ENCODE measurements at regions not wholly inside any gene's neighbourhood (a gene's known extent, or its start where the extent isn't known, plus 50 kb on each side); places are given as distances from the start of the nearest gene placed in this dataset.

DNA sequence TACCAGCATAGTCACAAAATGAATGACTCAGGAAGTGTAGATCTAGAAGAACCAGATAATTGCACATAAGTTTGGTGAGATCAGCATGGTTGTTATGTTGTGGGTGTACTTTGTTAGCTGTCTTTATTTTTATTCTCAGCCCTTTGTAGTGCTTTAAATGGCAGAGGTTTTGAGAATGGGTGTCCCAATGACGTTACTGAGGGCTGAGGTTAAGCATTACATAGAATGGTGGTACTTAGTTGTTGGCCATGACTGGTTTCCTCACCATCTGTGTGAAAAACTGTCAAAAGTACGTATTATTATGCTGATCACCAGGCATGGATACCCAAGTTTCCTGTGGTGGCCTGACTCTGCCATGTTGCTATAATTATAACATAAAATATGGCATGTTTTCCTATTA, 165.8 kb downstream of the UBE2E3 start:
- DNase-seq (ENCODE audit: low read depth in 2 of 2, low spot score in 1 of 2), result no peak

- no peak for DNase-seq (ENCODE audit: low read depth in 2 of 2, low spot score in 1 of 2)
Observed at GRCh38 chr2:181149056-181149455, 168.7 kb downstream of the UBE2E3 start.

- DNase-seq (ENCODE audit: low read depth in 2 of 2, low spot score in 1 of 2), result no peak
Observed at GRCh38 chr2:181152226-181152625, 171.8 kb downstream of the UBE2E3 start.

DNA sequence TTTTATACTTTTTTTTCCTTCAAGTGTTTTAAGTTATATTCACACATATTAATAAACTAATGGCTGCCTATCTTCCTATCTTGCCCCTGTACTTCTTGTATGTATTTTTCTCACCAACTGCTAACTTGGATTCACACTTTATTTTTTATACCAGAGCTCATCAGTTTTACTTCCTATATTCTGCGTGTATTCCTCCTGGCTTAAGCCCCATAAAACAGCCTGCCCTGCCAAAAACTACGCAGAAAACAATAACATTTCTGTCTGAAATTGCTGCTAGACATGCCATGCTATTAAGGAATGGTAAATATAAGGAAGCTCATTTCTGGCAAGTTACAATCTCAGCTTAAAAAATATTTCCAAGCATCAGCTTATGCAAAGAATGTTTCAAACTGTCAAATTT, 172.3 kb downstream of the UBE2E3 start:
- DNase-seq (ENCODE audit: low read depth in 2 of 2, low spot score in 1 of 2), result no peak

- DNase-seq (ENCODE audit: low read depth in 2 of 2, low spot score in 1 of 2), result no peak
Observed at GRCh38 chr2:181153886-181154285, 173.5 kb downstream of the UBE2E3 start.

DNA sequence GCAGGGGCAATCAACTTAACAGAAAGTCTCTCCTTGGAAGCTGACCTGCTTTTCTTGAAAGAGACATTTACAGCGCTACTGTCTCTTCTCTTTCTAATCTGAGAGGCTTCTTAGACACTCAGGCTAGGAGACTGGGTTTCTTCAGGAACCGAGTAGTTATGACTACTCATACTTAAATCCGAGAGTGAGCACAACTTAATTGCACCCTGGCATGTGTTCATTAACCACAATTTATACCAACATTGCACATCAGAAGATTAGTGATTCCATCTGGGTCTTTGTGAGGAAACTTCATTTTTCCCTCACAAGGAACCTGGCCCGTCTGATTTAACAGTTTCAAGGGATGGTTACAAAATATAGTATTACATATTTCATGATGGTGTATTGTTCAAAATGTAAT, 176.9 kb downstream of the UBE2E3 start:
- DNase-seq (ENCODE audit: low read depth in 2 of 2, low spot score in 1 of 2), result no peak

DNA sequence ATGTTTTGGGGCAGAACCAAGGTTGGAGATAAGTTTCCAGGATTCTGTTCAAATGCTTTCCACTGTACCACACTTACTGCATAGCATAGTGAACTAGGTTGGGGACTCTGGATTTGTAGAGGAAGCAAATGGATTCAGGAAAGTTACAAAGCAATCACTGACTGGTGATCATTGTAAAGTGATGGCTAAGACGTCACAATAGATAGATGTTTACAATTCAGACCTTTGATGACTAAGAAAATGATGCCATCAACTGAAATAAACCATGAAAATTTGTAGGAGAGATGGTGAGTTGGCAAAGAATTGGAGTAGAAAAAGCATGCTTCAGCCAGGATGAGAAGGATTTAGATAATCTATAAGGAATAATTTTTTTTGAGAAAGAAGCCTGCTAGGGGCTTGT, 178.0 kb downstream of the UBE2E3 start:
- DNase-seq (ENCODE audit: low read depth in 2 of 2, low spot score in 1 of 2), result no peak

DNA sequence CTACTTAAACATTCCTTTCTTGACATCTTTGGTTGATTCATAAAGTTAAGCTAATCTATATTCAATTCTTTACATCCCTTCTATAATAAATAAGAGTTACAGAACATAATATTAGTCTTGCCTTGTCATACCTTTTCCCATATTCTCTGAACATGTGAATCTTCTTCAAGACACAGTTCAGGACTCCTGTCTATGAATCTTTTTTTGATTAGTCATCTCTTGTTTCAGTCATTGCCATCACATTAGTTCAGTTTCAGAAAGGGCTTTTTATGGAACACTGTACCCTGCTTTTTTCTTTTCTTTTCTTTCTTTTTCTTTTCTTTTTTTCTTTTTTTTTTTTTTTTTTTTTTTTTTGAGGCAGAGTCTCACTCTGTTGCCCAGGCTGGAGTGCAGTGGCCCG, 181.2 kb downstream of the UBE2E3 start:
- DNase-seq (ENCODE audit: low read depth in 2 of 2, low spot score in 1 of 2), result no peak

- DNase-seq (ENCODE audit: low read depth in 2 of 2, low spot score in 1 of 2), result no peak
Observed at GRCh38 chr2:181163139-181163538, 182.7 kb downstream of the UBE2E3 start.

DNA sequence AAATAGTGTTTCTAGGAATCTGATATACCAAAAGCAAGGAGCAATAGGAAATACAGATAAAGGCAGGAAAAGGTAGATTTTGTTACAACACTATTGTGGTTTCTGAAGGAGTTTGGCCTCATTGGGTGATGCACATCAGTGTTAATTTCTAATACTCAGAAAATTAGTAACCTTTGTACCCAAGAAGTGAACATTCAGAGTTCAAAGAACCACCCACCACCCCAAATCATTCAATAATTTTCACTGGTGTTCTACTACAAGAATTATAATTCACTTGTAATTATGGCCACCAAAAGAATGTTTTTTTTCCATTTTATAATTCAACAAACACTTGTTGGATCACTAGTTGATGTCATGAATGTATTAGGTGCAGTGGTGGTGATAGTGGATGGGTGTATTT, 183.3 kb downstream of the UBE2E3 start:
- no peak for DNase-seq (ENCODE audit: low read depth in 2 of 2, low spot score in 1 of 2)

- no peak for DNase-seq (ENCODE audit: low read depth in 2 of 2, low spot score in 1 of 2)
Observed at GRCh38 chr2:181164699-181165098, 184.3 kb downstream of the UBE2E3 start.

GRCh38 chr2:181165199-181165868, 184.9 kb downstream of the UBE2E3 start:
- DNase-seq (ENCODE audit: low read depth in 2 of 2, low spot score in 1 of 2), result no peak

GRCh38 chr2:181169503-181169902, 189.1 kb downstream of the UBE2E3 start:
- DNase-seq (ENCODE audit: low read depth in 2 of 2, low spot score in 1 of 2), result no peak

- no peak for DNase-seq (ENCODE audit: low read depth in 2 of 2, low spot score in 1 of 2)
Observed at GRCh38 chr2:181170256-181170655, 189.9 kb downstream of the UBE2E3 start.

- no peak for DNase-seq (ENCODE audit: low read depth in 2 of 2, low spot score in 1 of 2)
Observed at GRCh38 chr2:181172676-181173075, 192.3 kb downstream of the UBE2E3 start.

DNA sequence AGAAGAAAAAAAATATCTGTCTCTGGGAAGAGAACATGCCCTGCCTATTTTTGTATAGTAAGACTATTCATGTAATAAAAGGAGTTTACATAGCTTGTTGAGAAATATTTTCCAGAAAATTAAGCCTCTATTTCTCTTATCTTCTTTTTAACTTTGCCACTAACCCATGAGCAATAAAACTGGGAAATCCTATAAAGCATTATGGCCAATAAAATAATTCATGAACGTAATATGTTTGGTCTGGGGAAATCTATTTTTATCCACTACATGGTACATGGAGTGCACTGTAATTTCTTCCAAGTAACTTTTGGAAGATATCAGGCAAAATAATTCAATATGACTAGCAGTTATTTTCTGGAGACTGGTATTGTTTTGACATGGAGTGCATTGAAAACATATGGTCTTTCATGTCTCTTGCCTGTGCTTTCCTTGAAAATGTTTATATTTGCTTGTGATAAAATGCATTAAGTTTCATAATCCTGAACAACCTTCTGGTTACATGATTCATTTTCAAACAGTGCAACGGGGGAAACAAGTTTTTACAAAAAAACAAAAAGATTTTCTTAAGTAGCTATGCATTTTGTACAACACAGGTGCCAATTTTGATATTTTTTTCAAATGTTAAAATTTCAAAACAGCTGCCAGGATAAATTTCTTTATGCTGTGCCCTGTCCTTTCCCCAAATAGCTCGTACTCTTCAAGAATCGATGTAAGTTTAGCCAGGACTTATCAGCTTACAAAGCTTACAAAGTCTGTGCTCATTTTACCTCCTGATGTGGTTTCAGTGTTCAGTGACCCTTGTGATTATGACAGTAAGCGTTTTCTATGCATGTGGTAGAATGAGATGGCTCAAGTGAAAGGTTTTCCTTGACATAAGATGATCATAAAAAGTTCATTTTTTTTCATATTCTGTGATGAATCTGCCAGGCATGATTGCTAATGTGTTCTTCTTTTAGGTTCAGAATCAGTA, 194.5 kb downstream of the UBE2E3 start:
- no peak for DNase-seq (ENCODE audit: low read depth in 2 of 2, low spot score in 1 of 2)

GRCh38 chr2:181176540-181176939, 196.1 kb downstream of the UBE2E3 start:
- DNase-seq (ENCODE audit: low read depth in 2 of 2, low spot score in 1 of 2), result no peak

DNA sequence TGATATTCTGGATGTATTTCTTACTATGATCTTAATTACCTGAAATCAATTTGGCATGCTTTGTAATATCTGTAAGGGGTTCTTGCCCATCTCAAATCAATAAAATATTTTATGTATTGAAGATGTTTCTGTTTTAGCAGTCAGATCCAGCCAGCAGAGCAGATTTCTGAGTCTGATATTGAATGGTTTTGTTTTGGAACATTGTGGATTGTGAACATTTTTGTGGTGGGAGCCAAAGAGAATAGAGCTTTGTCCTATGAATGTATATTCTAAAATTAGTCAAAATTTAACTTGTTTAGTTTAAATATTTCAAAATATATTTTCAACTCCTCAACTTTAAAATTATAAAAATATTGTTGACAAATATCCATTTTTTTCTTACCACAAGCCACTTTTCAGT, 197.0 kb downstream of the UBE2E3 start:
- no peak for DNase-seq (ENCODE audit: low read depth in 2 of 2, low spot score in 1 of 2)

DNA sequence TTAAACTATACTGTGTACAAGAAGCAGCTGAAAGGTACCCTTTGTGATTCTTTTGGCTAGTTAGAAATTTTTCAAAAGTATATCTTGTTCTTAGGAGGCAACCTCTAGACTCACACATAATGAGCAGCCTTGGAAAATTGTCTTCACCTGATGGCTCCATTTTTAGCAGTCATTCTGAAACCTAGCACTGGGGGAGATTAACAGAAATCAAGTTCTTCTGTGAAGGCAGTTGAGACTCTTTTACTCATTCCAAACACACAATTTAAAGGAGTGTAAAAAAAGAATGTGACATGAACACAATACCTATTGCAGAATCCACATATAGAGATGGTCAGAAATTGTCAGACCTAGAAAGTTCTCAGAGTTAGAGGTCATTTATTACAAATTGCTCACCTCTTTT, 197.7 kb downstream of the UBE2E3 start:
- no peak for DNase-seq (ENCODE audit: low read depth in 2 of 2, low spot score in 1 of 2)

DNA sequence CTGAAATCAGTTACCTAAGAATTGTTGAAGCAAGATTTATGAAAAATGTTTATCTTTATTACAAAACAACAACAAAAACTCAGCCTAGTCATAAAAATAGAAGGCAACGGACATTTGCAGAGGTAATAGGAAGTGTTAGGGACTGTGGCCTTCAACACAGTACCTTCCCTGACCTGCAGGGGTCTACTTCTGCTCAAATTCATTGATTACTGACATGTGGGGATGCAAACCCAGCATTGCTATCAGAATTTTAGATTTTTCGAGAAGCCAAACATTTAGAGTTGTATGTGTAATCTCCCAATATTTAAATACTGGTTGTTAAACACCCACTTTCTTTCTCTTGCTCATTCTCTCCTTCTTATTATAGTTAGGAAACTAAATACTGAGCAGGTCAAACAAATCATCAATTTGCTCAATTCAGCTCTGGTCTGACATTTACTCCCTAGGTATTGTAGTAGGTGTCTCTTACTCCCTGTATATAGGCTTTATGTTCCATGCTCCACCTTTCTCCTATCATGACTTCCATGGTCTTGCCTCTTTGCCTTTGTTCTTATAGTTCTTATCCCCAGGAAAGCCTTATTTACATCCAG, 198.5 kb downstream of the UBE2E3 start:
- DNase-seq (ENCODE audit: low read depth in 2 of 2, low spot score in 1 of 2), result no peak

DNA sequence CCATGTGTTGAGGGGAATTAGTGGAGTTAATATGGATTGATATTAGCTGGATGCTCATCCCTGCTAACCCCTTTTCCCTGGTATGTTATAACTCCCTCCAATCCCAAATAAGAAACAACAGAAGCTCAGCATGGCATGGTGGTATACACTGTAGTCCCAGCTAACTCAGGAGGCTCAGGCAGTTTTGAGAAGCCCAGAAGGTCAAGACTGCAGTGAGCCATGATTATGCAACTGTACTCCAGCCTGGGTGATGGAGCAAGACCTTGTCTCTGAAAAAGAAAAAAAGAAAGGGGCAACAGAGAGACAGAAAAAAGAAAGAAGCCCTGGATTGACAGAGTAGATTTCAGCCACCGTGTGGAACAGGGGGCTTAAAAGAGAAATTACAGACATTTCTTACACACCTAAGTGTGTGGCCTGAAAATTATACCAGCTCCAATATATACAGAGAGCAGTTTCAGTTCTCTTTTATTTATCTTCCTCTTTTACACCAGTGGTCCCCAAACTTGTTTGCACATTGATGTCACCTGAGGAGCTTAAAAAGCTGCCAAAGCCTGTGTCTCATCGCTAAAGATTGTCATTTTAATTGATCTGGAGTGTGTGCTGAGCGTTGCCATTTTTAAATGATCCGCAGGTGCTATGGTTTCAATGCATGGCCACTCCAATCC, 203.6 kb downstream of the UBE2E3 start:
- no peak for DNase-seq (ENCODE audit: low read depth in 2 of 2, low spot score in 1 of 2)

DNA sequence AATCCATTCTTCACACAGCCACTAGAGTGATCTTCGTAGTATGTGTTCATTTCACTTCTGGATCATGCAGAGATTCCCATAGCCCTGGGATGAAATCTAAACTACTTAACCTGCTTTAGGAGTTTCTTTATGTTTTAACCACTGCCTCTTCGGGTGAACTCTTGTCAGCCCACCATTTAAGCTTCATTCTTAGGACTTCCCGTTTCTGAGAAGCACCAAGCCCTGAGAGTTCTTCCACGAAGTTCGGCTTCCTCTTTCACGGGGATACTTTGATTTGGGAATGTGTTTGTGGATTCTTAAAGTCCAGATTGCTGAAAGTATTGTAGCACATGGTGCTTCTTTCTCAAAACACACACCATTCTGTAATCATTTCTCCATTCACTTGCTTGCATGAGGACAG, 205.0 kb downstream of the UBE2E3 start:
- no peak for DNase-seq (ENCODE audit: low read depth in 2 of 2, low spot score in 1 of 2)

Measured in stimulated activated CD8-positive, alpha-beta memory T cell treated with anti-CD3 and anti-CD28 coated beads, Interleukin-4, amount 100 ng/mL, for 4 hours (primary cell).